ENCODE measurements at regions not wholly inside any gene's neighbourhood (a gene's known extent, or its start where the extent isn't known, plus 50 kb on each side); places are given as distances from the start of the nearest gene placed in this dataset.

DNA sequence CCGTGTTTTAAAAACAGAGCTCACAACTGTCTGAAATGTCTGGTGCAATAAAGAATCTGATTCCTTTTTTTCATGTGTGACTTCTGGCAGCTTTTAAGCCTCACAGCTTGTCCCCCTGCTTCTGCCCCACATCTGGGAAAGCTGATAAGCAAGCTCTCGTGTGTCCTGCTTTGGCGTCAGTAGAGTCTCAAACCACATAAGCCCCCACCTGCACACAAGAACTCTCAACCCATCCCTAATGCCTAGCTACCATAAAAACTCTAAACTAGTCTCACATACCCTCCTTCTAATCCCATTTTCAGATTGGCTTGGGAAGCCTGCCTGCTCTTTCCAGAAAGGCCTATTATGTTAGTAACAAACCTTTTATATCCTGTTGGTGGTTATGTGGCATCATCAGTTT lies 94.6 kb upstream of the DAB1 start:
- TF ChIP-seq TAF1 (IDR thresholded peaks at IDR 0.05; ENCODE audit: low read depth) (no peak), ZBTB7A (IDR thresholded peaks at IDR 0.05; ENCODE audit: low read depth) (no peak), CREB1 (IDR thresholded peaks at IDR 0.05; ENCODE audit: low read depth) (no peak), NFIC (IDR thresholded peaks at IDR 0.05) (no peak), FOXM1 (IDR thresholded peaks at IDR 0.05; ENCODE audit: borderline replicate concordance, low read depth) (no peak), CEBPB (IDR thresholded peaks at IDR 0.05) (no peak), EP300 (IDR thresholded peaks at IDR 0.05; ENCODE audit: borderline replicate concordance) (no peak)
- TF ChIP-seq, protein P1, sequence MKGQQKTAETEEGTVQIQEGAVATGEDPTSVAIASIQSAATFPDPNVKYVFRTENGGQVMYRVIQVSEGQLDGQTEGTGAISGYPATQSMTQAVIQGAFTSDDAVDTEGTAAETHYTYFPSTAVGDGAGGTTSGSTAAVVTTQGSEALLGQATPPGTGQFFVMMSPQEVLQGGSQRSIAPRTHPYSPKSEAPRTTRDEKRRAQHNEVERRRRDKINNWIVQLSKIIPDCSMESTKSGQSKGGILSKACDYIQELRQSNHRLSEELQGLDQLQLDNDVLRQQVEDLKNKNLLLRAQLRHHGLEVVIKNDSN (IDR thresholded peaks at IDR 0.05) = no peak
- TF ChIP-seq, protein P2, sequence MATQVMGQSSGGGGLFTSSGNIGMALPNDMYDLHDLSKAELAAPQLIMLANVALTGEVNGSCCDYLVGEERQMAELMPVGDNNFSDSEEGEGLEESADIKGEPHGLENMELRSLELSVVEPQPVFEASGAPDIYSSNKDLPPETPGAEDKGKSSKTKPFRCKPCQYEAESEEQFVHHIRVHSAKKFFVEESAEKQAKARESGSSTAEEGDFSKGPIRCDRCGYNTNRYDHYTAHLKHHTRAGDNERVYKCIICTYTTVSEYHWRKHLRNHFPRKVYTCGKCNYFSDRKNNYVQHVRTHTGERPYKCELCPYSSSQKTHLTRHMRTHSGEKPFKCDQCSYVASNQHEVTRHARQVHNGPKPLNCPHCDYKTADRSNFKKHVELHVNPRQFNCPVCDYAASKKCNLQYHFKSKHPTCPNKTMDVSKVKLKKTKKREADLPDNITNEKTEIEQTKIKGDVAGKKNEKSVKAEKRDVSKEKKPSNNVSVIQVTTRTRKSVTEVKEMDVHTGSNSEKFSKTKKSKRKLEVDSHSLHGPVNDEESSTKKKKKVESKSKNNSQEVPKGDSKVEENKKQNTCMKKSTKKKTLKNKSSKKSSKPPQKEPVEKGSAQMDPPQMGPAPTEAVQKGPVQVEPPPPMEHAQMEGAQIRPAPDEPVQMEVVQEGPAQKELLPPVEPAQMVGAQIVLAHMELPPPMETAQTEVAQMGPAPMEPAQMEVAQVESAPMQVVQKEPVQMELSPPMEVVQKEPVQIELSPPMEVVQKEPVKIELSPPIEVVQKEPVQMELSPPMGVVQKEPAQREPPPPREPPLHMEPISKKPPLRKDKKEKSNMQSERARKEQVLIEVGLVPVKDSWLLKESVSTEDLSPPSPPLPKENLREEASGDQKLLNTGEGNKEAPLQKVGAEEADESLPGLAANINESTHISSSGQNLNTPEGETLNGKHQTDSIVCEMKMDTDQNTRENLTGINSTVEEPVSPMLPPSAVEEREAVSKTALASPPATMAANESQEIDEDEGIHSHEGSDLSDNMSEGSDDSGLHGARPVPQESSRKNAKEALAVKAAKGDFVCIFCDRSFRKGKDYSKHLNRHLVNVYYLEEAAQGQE (IDR thresholded peaks at IDR 0.05; ENCODE audit: low read depth) = no peak
- TF ChIP-seq, protein P3, sequence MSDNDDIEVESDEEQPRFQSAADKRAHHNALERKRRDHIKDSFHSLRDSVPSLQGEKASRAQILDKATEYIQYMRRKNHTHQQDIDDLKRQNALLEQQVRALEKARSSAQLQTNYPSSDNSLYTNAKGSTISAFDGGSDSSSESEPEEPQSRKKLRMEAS (IDR thresholded peaks at IDR 0.05) = no peak

DNA sequence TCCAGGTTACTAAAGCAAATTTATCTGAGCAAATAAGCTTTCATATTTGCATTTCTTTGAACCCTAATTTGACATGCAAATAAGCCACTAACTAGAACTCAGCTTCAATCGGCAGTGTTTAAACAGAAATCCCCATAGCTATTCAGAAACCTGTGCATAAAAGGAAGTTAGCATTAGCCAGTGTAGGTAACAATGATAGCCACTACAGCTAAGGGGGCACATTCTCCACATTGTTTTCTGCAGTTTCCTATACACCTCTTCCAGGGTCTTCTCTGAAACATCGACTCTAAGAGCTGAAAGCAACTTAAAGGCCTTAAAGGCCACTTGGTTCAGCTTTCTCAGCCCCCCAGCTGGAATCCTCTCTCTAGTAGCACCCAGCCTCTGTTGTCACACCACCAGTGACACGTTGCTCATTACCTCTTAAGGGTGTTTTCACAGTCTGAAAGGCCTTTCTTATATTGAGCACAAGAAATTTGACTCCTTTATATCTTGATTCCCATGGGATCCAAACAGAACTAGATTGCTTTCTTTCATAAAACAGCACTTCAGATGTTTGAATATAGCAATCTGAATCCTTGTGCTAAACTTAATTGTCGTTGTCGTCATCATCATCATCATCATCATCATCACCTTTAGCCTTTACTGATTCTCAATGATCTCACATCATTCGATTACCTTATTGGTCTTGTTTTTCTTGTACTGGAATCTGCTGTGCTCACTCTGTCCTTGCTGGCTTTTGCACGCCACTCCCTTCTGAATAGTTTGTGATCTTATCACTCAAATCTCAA lies 93.9 kb upstream of the DAB1 start:
- TF ChIP-seq TAF1 (IDR thresholded peaks at IDR 0.05; ENCODE audit: low read depth) (no peak), TEAD4 (IDR thresholded peaks at IDR 0.05) (no peak), YY1 (IDR thresholded peaks at IDR 0.05; ENCODE audit: low read depth) (no peak), CEBPB (IDR thresholded peaks at IDR 0.05) (no peak), EP300 (IDR thresholded peaks at IDR 0.05; ENCODE audit: borderline replicate concordance) (no peak), TCF12 (IDR thresholded peaks at IDR 0.05; ENCODE audit: low read depth) (no peak), NFIC (IDR thresholded peaks at IDR 0.05) (no peak), ZBTB7A (IDR thresholded peaks at IDR 0.05; ENCODE audit: low read depth) (no peak), EGR1 (IDR thresholded peaks at IDR 0.05) (no peak), FOXM1 (IDR thresholded peaks at IDR 0.05; ENCODE audit: borderline replicate concordance, low read depth) (no peak), RAD21 (IDR thresholded peaks at IDR 0.05; ENCODE audit: low read depth) (no peak), CREB1 (IDR thresholded peaks at IDR 0.05; ENCODE audit: low read depth) (no peak)
- TF ChIP-seq, protein P3 (IDR thresholded peaks at IDR 0.05) = no peak
- TF ChIP-seq, protein P1 (IDR thresholded peaks at IDR 0.05) = no peak

DNA sequence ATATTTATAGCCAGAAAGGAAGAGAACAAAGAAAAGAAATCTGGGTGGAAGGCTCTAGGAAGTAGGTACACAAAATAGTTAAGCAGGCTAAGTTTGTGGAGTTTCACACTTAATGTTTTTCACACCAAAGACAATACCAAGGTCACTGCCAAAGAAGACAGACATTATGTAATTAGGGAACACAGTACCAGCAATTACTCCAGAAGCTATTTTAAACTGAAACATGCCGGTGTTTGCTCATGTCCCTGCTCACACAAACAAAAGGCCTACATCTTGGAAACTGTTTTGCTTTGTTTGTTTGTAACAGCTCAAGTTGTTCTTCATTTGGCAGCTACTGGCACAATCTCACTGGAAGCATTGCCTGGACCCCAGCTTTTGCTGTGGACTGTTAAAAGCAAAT lies 88.5 kb upstream of the DAB1 start:
- TF ChIP-seq CREB1 (IDR thresholded peaks at IDR 0.05; ENCODE audit: low read depth) (no peak), RAD21 (IDR thresholded peaks at IDR 0.05; ENCODE audit: low read depth) (no peak), YY1 (IDR thresholded peaks at IDR 0.05; ENCODE audit: low read depth) (no peak), ZBTB7A (IDR thresholded peaks at IDR 0.05; ENCODE audit: low read depth) (no peak), TAF1 (IDR thresholded peaks at IDR 0.05; ENCODE audit: low read depth) (no peak)
- TF ChIP-seq, protein P2 (IDR thresholded peaks at IDR 0.05; ENCODE audit: low read depth) = no peak

DNA sequence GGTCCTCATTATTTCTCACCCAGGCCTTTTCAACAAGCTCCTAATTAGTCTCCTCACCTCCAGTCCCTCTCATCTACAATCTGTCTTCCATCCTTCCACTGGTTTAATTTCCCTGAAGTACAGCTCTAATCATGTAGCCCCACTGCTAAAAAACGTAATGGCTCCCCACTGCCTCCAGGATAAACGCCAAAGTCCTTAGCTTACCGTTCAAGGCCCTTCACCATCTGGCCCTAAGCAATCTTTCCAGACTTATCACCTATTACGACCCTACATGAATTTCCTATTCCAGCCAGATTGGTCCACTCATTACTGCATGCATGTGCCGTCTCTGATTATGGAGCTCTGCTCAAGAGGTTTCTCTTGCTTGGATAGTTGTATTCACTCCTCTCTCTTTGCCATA lies 83.1 kb upstream of the DAB1 start:
- TF ChIP-seq, protein P3 (IDR thresholded peaks at IDR 0.05) = no peak
- no peak for TF ChIP-seq EGR1 (IDR thresholded peaks at IDR 0.05)
- TF ChIP-seq TCF12 (IDR thresholded peaks at IDR 0.05; ENCODE audit: low read depth) = no peak
- TF ChIP-seq, protein P1 (IDR thresholded peaks at IDR 0.05) = no peak
- TF ChIP-seq FOXM1 (IDR thresholded peaks at IDR 0.05; ENCODE audit: borderline replicate concordance, low read depth) = no peak
- TF ChIP-seq, protein P2 (IDR thresholded peaks at IDR 0.05; ENCODE audit: low read depth) = no peak
- TF ChIP-seq CREB1 (IDR thresholded peaks at IDR 0.05; ENCODE audit: low read depth) = no peak
- no peak for TF ChIP-seq EP300 (IDR thresholded peaks at IDR 0.05; ENCODE audit: borderline replicate concordance)
- no peak for TF ChIP-seq TEAD4 (IDR thresholded peaks at IDR 0.05)
- no peak for TF ChIP-seq ZBTB7A (IDR thresholded peaks at IDR 0.05; ENCODE audit: low read depth)
- no peak for TF ChIP-seq RAD21 (IDR thresholded peaks at IDR 0.05; ENCODE audit: low read depth)
- TF ChIP-seq CEBPB (IDR thresholded peaks at IDR 0.05) = no peak
- no peak for TF ChIP-seq YY1 (IDR thresholded peaks at IDR 0.05; ENCODE audit: low read depth)
- TF ChIP-seq NFIC (IDR thresholded peaks at IDR 0.05) = no peak
- TF ChIP-seq TAF1 (IDR thresholded peaks at IDR 0.05; ENCODE audit: low read depth) = no peak

Measured in Ishikawa (cell line).